A204.1 (cell line): ENCODE measurements at regions not wholly inside any gene's neighbourhood (a gene's known extent, or its start where the extent isn't known, plus 50 kb on each side); places are given as distances from the start of the nearest gene placed in this dataset.
A peak's percentile ranks its signal among the peaks of the same experiment; 100 is the strongest.
"Not testable (repeated sequence)": the region's sequence is repeated elsewhere in the genome, so short reads cannot be mapped to it uniquely, and the experiment has no call there.

Source experiments
- FAIRE-seq: peaks from 2 replicates; lab custom pipeline; 2012; peaks lifted over from hg19 to GRCh38; lab: Jason Lieb, UNC

- FAIRE-seq = no peak
Measured at GRCh38 chr1:98112626-98113025, 191.8 kb upstream of the DPYD start.

- FAIRE-seq = no peak
Measured at GRCh38 chr1:98110674-98111073, 189.8 kb upstream of the DPYD start.

GRCh38 chr1:98108378-98108777 lies 187.5 kb upstream of the DPYD start:
- not testable (repeated sequence) for FAIRE-seq

GRCh38 chr1:98107256-98107655 lies 186.4 kb upstream of the DPYD start:
- no peak for FAIRE-seq

- FAIRE-seq = no peak
Measured at GRCh38 chr1:98104289-98104688, 183.5 kb upstream of the DPYD start.

- no peak for FAIRE-seq
Measured at GRCh38 chr1:98103617-98104285, 182.9 kb upstream of the DPYD start.

- no peak for FAIRE-seq
Measured at GRCh38 chr1:98102345-98103030, 181.7 kb upstream of the DPYD start.

- FAIRE-seq = no peak
Measured at GRCh38 chr1:98101364-98101763, 180.5 kb upstream of the DPYD start.

GRCh38 chr1:98099501-98099900 lies 178.7 kb upstream of the DPYD start:
- no peak for FAIRE-seq

- no peak for FAIRE-seq
Measured at GRCh38 chr1:98098473-98098872, 177.6 kb upstream of the DPYD start.

- FAIRE-seq = no peak
Measured at GRCh38 chr1:98090351-98090750, 169.5 kb upstream of the DPYD start.

GRCh38 chr1:98088381-98088780 lies 167.5 kb upstream of the DPYD start:
- FAIRE-seq = peak; percentile 23

- no peak for FAIRE-seq
Measured at GRCh38 chr1:98086796-98087441, 166.1 kb upstream of the DPYD start.

- no peak for FAIRE-seq
Measured at GRCh38 chr1:98086156-98086555, 165.3 kb upstream of the DPYD start.

- no peak for FAIRE-seq
Measured at GRCh38 chr1:98084188-98084587, 163.4 kb upstream of the DPYD start.

GRCh38 chr1:98081944-98082343 lies 161.1 kb upstream of the DPYD start:
- FAIRE-seq = no peak

- no peak for FAIRE-seq
Measured at GRCh38 chr1:98078596-98078995, 157.8 kb upstream of the DPYD start.

GRCh38 chr1:98077691-98078090 lies 156.9 kb upstream of the DPYD start:
- FAIRE-seq = no peak

GRCh38 chr1:98075626-98076025 lies 154.8 kb upstream of the DPYD start:
- FAIRE-seq = no peak

- no peak for FAIRE-seq
Measured at GRCh38 chr1:98073823-98074222, 153.0 kb upstream of the DPYD start.

- no peak for FAIRE-seq
Measured at GRCh38 chr1:98073106-98073505, 152.3 kb upstream of the DPYD start.

- no peak for FAIRE-seq
Measured at GRCh38 chr1:98072047-98072446, 151.2 kb upstream of the DPYD start.

GRCh38 chr1:98068016-98068415 lies 147.2 kb upstream of the DPYD start:
- FAIRE-seq = no peak

- FAIRE-seq = no peak
Measured at GRCh38 chr1:98066911-98067310, 146.1 kb upstream of the DPYD start.
